ENCODE measurements at regions not wholly inside any gene's neighbourhood (a gene's known extent, or its start where the extent isn't known, plus 50 kb on each side); places are given as distances from the start of the nearest gene placed in this dataset.

- POLR2A ChIA-PET = no interaction called here
- H3K27me3 ChIP-seq (ENCODE audit: control insufficient read depth in 1 of 2, insufficient read depth in 2 of 2, low read length in 2 of 2) = peaks cover under 1 to 8% of the 10 kb centered on the region in 2 experiments
- Mint-ChIP-seq H3K9me3 (no peaks in the 10 kb centered on the region), H3K4me1 (ENCODE audit: low read depth) (no peaks in the 10 kb centered on the region), H3K4me3 (no peak overlapping the region), H3K27me3 (peaks cover 28% of the 10 kb centered on the region), H3K36me3 (ENCODE audit: low read depth) (no peaks in the 10 kb centered on the region), H3K27ac (no peak overlapping the region)
- no peak for DNase-seq
- no peak overlapping the region for H3K4me3 ChIP-seq (ENCODE audit: low read length)
- no peaks in the 10 kb centered on the region for H3K9me3 ChIP-seq (ENCODE audit: control insufficient read depth in 1 of 2, insufficient read depth in 1 of 2, low read length in 2 of 2)
- CTCF ChIA-PET = interaction anchor here (1.5 kb wide), 1 partner anchor 18 kb away, joined by 9 read pairs; no protein-coding TSS in a partner anchor
- H3K36me3 ChIP-seq (ENCODE audit: insufficient read depth, low read length) = no peaks in the 10 kb centered on the region
- intact Hi-C loops (cut with DNase I, micrococcal nuclease) = no loop called here
- no peak for ATAC-seq (ENCODE audit: poor library complexity)
- no peak for TF ChIP-seq CTCF (IDR thresholded peaks at IDR 0.05)
- no peak overlapping the region for H3K27ac ChIP-seq (ENCODE audit: low read depth in 1 of 2, low read length in 2 of 2)
- no peaks in the 10 kb centered on the region for H3K4me1 ChIP-seq (ENCODE audit: insufficient read depth, low read length)
These were observed 87.6 kb upstream of the LEP start for GRCh38 chr7:128153436-128153835.

GRCh38 chr7:128154504-128154903 lies 86.6 kb upstream of the LEP start:
- CTCF ChIA-PET = no interaction called here
- POLR2A ChIA-PET = no interaction called here

GRCh38 chr7:128155100-128155740 lies 85.9 kb upstream of the LEP start:
- H3K27me3 ChIP-seq (ENCODE audit: control insufficient read depth in 1 of 2, insufficient read depth in 2 of 2, low read length in 2 of 2) = peaks cover 4 to 7% of the 10 kb centered on the region in 2 experiments
- no peaks in the 10 kb centered on the region for H3K4me1 ChIP-seq (ENCODE audit: insufficient read depth, low read length)
- ChIA-PET POLR2A (no interaction called here), CTCF (no interaction called here)
- H3K36me3 ChIP-seq (ENCODE audit: insufficient read depth, low read length) = no peaks in the 10 kb centered on the region
- no peak for TF ChIP-seq CTCF (IDR thresholded peaks at IDR 0.05)
- no peak for ATAC-seq (ENCODE audit: poor library complexity)
- no peaks in the 10 kb centered on the region for H3K9me3 ChIP-seq (ENCODE audit: control insufficient read depth in 1 of 2, insufficient read depth in 1 of 2, low read length in 2 of 2)
- Mint-ChIP-seq H3K36me3 (ENCODE audit: low read depth) (no peaks in the 10 kb centered on the region), H3K27ac (no peak overlapping the region), H3K4me3 (no peak overlapping the region), H3K4me1 (ENCODE audit: low read depth) (no peaks in the 10 kb centered on the region), H3K27me3 (peaks cover 21% of the 10 kb centered on the region), H3K9me3 (no peaks in the 10 kb centered on the region)
- intact Hi-C loops (cut with DNase I, micrococcal nuclease) = no loop called here
- no peak for DNase-seq
- H3K27ac ChIP-seq (ENCODE audit: low read depth in 1 of 2, low read length in 2 of 2) = no peak overlapping the region
- H3K4me3 ChIP-seq (ENCODE audit: low read length) = no peak overlapping the region

More at GRCh38 chr7:128154504-128154903, 86.6 kb upstream of the LEP start:
- H3K27me3 ChIP-seq (ENCODE audit: control insufficient read depth in 1 of 2, insufficient read depth in 2 of 2, low read length in 2 of 2) = peaks cover 4 to 8% of the 10 kb centered on the region in 2 experiments
- Mint-ChIP-seq H3K4me3 (no peak overlapping the region), H3K27me3 (peaks cover 19% of the 10 kb centered on the region), H3K4me1 (ENCODE audit: low read depth) (no peaks in the 10 kb centered on the region), H3K36me3 (ENCODE audit: low read depth) (no peaks in the 10 kb centered on the region), H3K9me3 (no peaks in the 10 kb centered on the region), H3K27ac (no peak overlapping the region)
- intact Hi-C loops (cut with DNase I, micrococcal nuclease) = no loop called here
- H3K4me3 ChIP-seq (ENCODE audit: low read length) = no peak overlapping the region
- no peak overlapping the region for H3K27ac ChIP-seq (ENCODE audit: low read depth in 1 of 2, low read length in 2 of 2)
- H3K4me1 ChIP-seq (ENCODE audit: insufficient read depth, low read length) = no peaks in the 10 kb centered on the region
- H3K36me3 ChIP-seq (ENCODE audit: insufficient read depth, low read length) = no peaks in the 10 kb centered on the region
- ATAC-seq (ENCODE audit: poor library complexity) (no peak), DNase-seq (no peak)
- no peaks in the 10 kb centered on the region for H3K9me3 ChIP-seq (ENCODE audit: control insufficient read depth in 1 of 2, insufficient read depth in 1 of 2, low read length in 2 of 2)
- no peak for TF ChIP-seq CTCF (IDR thresholded peaks at IDR 0.05)

Data from CD4-positive, alpha-beta T cell (primary cell).